SW480 (cell line): ENCODE measurements at regions not wholly inside any gene's neighbourhood (a gene's known extent, or its start where the extent isn't known, plus 50 kb on each side); places are given as distances from the start of the nearest gene placed in this dataset.
A peak's percentile ranks its signal among the peaks of the same experiment; 100 is the strongest.
"Not testable (repeated sequence)": the region's sequence is repeated elsewhere in the genome, so short reads cannot be mapped to it uniquely, and the experiment has no call there.

Experiments used
- DNase-seq: peaks from one replicate; pipeline ENCODE4 v3.0.0-alpha.2; 2016; ENCODE audit warnings: low spot score

GRCh38 chr5:2892466-2893000 is 141.1 kb upstream of the IRX2 start:
- DNase-seq: no peak

- DNase-seq: no peak
These were observed 140.3 kb upstream of the IRX2 start for GRCh38 chr5:2891781-2892180.

GRCh38 chr5:2890011-2890410 is 138.5 kb upstream of the IRX2 start:
- DNase-seq: no peak

- DNase-seq: no peak
These were observed 137.1 kb upstream of the IRX2 start for GRCh38 chr5:2888520-2889060.

- no peak for DNase-seq
These were observed 136.2 kb upstream of the IRX2 start for GRCh38 chr5:2887481-2888348.

GRCh38 chr5:2886531-2886930 is 135.1 kb upstream of the IRX2 start:
- DNase-seq: no peak

GRCh38 chr5:2883771-2884170 is 132.3 kb upstream of the IRX2 start:
- DNase-seq: no peak

- DNase-seq: peak; percentile 17
These were observed 128.2 kb upstream of the IRX2 start for GRCh38 chr5:2879701-2880100.

- DNase-seq: no peak
These were observed 126.0 kb upstream of the IRX2 start for GRCh38 chr5:2877522-2877921.

- DNase-seq: no peak
These were observed 124.7 kb upstream of the IRX2 start for GRCh38 chr5:2876183-2876582.

GRCh38 chr5:2874099-2874498 is 122.6 kb upstream of the IRX2 start:
- no peak for DNase-seq

GRCh38 chr5:2872676-2873075 is 121.2 kb upstream of the IRX2 start:
- no peak for DNase-seq

GRCh38 chr5:2871282-2871681 is 119.8 kb upstream of the IRX2 start:
- no peak for DNase-seq

- no peak for DNase-seq
These were observed 118.0 kb upstream of the IRX2 start for GRCh38 chr5:2869471-2869870.

GRCh38 chr5:2867373-2867933 is 116.0 kb upstream of the IRX2 start:
- no peak for DNase-seq

- DNase-seq: no peak
These were observed 115.3 kb upstream of the IRX2 start for GRCh38 chr5:2866662-2867372.

- DNase-seq: no peak
These were observed 114.4 kb upstream of the IRX2 start for GRCh38 chr5:2865856-2866255.

- DNase-seq: peak; percentile 17
These were observed 113.1 kb upstream of the IRX2 start for GRCh38 chr5:2864515-2865105.

GRCh38 chr5:2863675-2864433 is 112.4 kb upstream of the IRX2 start:
- no peak for DNase-seq

- no peak for DNase-seq
These were observed 111.7 kb upstream of the IRX2 start for GRCh38 chr5:2863133-2863532.

GRCh38 chr5:2862176-2862575 is 110.7 kb upstream of the IRX2 start:
- not testable (repeated sequence) for DNase-seq
